Central memory CD4-positive, alpha-beta T cell (primary cell): ENCODE measurements at regions not wholly inside any gene's neighbourhood (a gene's known extent, or its start where the extent isn't known, plus 50 kb on each side); places are given as distances from the start of the nearest gene placed in this dataset.
A peak's percentile ranks its signal among the peaks of the same experiment; 100 is the strongest.

Experiments
- DNase-seq: peaks from one replicate; pipeline ENCODE4 v3.0.0; 2022

GRCh38 chr15:69747193-69747592 lies 294.6 kb downstream of the RPLP1 start:
- DNase-seq, result no peak

DNA sequence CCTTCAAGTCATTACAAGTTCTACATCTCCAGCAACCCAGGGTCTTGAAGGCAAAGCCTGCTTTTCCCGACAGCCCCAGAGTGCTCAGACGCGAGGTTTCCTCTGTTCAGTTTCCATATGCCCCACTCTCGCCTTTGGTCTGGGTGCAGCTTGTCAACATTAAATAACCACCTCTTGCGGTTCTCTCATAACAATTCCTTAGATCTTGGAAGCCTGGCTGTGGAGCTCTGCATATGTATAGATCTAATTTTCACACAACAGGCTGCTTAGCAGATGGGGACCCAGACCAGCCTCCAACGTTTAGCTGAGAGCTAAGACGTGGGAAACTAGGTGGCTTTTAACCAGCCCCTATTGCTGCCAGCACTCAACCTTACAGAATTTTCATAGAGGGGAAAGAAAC lies 295.5 kb downstream of the RPLP1 start:
- no peak for DNase-seq

GRCh38 chr15:69748576-69749185 lies 296.1 kb downstream of the RPLP1 start:
- no peak for DNase-seq

DNA sequence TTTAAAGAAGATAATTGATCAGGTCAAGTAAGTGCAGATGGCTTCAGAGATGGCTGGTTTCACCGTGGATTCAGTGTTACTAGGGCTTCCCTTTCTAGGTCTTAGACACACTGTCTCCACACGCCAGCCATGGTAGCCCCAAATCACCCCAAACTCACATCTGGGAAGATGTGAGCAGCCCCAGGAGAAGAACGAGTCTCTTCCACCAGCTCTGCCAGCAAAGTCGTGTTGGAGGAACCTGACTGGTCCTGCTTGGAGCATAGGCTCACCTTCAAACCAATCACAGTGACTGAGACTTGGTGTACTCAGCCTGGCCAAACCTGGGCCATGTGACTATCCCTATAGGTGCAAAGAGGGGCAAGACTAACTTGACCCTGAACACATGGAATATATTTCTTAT lies 296.7 kb downstream of the RPLP1 start:
- DNase-seq, result no peak

- no peak for DNase-seq
Observed at GRCh38 chr15:69749797-69750196, 297.2 kb downstream of the RPLP1 start.

- no peak for DNase-seq
Observed at GRCh38 chr15:69750253-69750652, 297.6 kb downstream of the RPLP1 start.

- no peak for DNase-seq
Observed at GRCh38 chr15:69751147-69751546, 298.5 kb downstream of the RPLP1 start.

- DNase-seq, result no peak
Observed at GRCh38 chr15:69751566-69751965, 298.9 kb downstream of the RPLP1 start.

DNA sequence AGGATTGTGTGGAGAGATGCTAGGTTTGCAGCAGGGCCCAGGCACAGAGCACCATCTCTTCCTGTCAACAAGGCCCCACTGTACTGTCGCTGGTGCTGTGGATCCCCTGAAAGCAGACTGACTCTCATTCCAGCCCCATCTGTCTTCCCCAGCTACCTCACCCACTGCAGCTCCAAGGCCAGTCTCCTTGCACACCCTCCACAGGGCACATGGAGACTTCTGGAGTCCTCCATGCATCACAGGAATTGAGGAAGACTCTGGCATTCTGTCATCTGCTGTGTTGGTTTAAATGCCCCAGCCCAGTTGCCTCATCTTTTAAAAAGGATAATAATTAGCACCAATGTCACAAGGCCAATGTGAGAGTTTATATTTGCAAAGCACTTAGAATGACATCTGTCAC lies 301.2 kb downstream of the RPLP1 start:
- no peak for DNase-seq

DNA sequence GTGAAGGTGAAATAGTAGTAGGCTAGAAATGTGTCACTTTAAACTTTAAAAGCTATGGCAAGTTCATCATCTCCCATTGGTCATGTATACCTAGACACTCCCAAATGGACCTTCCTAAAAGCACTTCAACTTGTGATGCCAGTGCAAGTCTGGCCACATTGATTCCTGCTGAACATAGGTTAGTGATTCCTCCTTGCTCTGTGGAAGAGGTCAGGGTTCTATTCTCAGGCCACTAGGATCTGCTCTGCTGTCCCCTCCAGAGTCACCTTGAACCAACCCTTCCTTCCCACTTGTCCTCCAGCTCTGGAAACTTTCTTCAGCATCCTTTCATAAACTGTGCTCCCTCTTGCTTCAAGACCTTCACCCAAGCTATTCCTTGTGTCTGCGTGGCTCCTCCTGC lies 301.7 kb downstream of the RPLP1 start:
- no peak for DNase-seq

- peak; percentile 72 for DNase-seq
Observed at GRCh38 chr15:69755551-69756310, 303.1 kb downstream of the RPLP1 start.

GRCh38 chr15:69756440-69756839 lies 303.8 kb downstream of the RPLP1 start:
- no peak for DNase-seq

DNA sequence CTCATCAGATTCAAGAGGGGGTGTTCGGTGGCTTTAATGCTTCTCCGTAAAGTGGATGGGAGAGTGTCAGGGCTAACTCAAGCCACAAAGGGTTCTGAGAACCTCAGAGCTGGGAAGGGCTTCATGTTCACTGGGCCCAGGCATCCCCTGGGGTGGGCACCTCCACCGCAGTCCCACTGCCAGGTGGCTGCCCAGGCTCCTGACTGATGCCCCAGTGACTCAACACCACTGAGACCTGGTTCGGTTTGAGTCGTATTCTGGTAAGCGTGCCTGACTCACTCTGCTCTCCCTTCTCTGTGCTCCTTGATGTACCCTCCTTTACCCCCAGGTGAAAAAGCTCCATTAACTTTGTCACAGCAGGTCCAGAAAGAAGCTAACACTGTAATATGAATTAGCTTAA lies 304.6 kb downstream of the RPLP1 start:
- no peak for DNase-seq

DNA sequence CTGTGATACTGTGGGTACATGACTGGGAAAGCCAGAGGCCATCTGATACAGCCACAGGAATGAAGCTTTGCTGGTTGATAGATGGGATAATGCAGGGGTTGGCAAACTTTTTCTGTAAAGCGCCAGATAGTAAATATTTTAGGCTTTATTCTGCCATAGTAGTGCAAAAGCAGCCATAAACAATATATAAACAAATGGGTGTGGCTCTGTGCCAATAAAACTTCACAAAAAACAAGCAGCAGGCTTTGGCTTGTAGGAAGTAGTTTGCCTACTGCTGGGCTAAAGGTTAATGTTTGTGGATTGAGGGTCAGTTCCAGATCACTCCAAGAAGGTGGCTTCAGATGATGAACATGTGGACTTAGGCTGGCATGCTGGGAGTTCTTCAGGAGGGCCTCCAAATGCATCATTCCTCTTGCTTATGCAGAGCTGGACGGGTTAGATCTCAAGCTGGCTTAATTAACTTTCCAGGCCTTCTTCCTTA lies 305.7 kb downstream of the RPLP1 start:
- DNase-seq, result no peak

- DNase-seq, result peak; percentile 96
Observed at GRCh38 chr15:69758810-69759790, 306.5 kb downstream of the RPLP1 start.

- DNase-seq, result peak; percentile 12
Observed at GRCh38 chr15:69760258-69760845, 307.7 kb downstream of the RPLP1 start.

DNA sequence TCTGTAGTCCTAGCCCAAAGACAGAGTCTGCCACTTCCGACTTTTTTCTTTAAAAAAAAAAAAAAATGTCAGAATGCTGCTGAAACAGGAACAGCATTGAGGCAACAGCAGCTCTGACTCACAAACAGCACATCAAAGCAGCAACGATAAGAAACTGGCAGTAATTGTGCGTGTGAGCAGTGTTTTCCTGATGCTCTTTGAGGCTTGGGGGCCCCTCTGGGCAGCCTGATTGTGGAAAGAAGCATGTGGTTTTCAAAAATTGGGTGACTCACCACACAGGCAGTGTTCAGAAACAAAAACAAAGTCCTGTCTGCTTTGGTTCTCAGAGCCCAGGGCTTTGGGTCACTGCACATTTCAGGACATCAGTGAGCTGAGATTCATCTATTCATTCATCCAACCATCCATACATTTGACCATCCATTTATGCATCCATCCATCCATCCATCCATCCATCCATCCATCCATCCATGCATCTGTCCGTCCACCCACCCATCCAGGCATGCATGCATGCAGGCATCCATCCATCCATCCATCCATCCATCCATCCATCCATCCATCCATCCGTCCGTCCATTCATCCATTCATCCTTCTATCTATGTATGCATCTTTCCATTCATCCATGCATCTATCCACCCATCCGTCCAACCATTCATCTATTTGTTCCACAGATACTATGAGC lies 308.4 kb downstream of the RPLP1 start:
- peak; percentile 90 for DNase-seq

DNA sequence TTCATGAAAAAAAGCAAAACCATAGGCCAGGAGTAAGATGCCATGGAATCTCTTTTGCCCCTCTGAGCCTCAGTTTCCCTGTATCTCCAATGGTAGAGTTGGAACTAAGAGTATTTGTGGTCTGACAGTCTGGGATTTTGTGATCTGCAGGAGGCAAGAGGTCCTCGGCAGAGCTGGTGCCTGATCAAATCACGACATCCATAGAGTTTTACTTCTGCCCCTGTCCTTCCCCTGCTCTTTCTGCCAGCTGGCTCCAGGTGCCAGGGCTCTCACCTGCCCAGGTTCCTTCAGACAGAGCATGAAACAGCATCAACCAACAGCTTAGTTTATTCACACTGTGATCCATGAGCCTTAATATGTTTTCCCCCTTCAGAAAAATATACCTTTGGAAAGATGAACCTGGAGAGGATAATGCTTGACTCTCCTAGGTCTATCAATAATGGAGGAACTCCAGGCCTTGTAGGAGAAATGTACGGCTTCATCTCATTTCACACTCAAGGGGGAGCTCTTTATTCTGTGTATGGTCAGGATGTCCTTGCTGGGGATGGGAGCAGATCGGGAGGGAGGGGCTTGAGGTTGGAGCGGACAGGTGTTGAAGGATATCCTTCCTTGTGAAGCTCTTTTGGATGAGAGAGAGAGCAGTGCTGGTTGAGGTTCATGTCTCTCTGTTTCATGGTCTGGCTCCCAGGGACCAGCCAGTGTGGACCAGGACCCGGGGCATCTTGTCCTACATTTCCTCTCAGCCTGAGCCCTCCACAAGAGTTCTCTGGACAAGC lies 309.9 kb downstream of the RPLP1 start:
- DNase-seq, result no peak

DNA sequence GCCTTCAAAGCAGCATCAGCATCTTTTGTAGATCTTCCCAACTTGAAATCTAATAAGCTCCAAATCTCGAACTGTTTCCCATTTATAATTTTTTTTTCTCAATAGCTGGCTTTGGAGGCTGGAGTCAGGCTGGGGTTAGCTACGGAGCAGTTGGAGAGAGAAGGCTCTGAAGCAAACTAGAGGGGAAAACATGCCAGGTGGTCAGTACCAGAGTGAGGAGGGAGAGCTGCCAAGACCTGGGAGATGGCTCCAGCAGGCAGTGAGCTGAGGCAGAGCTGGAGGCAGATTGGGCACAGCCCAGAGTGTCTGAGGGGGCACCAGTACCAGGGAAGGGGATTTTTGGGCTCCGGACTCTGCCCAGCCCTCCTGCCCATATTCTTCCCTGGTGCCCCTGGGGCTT lies 311.2 kb downstream of the RPLP1 start:
- no peak for DNase-seq

- no peak for DNase-seq
Observed at GRCh38 chr15:69766156-69766555, 313.5 kb downstream of the RPLP1 start.

DNA sequence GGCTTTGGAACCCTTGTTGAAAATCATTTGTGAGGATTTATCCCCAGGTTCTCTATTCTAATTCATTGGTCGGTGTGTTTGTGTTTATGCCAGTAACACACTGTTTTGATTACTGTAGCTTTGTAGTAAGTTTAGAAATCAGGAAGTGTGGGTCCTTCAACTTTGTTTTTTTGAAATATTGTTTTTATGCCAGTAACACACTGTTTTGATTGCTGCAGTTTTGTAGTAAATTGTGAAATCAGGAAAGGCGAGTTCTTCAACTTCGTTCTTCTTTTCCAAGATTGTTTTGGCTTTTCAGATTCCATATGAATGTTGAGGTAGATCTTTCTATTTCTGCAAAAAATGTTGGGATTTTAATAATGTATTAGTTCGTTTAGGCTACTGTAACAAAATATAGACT lies 314.6 kb downstream of the RPLP1 start:
- DNase-seq, result no peak
